HG03342 (cell line): ENCODE measurements at regions not wholly inside any gene's neighbourhood (a gene's known extent, or its start where the extent isn't known, plus 50 kb on each side); places are given as distances from the start of the nearest gene placed in this dataset.
"Not testable (repeated sequence)": the region's sequence is repeated elsewhere in the genome, so short reads cannot be mapped to it uniquely, and the experiment has no call there.

ENCODE experiments used
- ATAC-seq: cut with Tn5 transposase; IDR thresholded peaks from one replicate; pipeline ENCODE4 v1.9.1; 2021; ENCODE audit warnings: mild to moderate bottlenecking, moderate library complexity; ENCODE audit not compliant: unreplicated experiment

DNA sequence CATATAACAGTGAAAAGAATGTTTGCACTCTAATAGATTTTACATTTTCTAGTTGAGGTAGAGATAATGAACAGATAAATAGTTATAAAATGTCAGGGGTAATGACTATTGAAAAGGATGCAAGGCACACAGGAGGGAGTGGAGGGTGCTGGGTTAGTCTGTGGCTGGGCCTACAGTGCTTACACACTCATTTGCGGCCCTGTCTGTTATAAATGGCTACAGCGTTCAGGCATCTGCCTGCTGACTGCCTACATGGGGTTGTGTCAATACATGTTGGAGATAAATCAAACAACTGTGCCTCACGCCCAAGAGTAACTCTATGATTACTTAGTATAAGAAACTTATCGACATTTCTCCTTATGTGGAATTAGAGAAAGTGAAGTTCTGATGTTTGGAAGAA, 313.3 kb downstream of the ACTR3B start:
- no peak for ATAC-seq

DNA sequence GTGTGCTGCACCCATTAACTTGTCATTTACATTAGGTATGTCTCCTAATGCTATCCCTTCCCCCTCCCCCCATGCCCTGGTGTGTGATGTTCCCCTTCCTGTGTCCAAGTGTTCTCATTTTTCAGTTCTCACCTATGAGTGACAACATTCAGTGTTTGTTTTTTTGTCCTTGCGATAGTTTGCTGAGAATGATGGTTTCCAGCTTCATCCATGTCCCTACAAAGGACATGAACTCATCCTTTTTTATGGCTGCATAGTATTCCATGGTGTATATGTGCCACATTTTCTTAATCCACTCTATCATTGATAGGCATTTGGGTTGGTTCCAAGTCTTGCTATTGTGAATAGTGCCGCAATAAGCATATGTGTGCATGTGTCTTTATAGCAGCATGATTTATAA, 316.7 kb downstream of the ACTR3B start:
- not testable (repeated sequence) for ATAC-seq

DNA sequence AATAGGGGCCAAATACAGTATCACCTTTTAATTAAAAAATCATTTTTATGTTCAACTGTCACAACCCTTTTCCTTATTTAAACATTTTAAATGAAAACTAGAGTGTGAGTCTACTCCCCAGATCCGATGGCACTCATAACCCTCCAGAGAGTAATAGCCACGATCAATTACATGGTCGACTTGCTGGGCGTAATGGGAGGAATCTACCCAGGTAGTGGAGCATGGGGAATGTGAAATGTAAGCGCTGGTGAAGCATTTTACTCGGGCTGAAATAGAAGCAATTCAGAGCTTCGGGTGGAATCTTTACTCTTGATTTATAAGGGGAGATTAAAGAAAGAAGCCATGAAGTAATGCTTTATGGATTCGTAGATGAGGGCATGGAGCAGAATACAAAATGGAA, 321.9 kb downstream of the ACTR3B start:
- no peak for ATAC-seq

DNA sequence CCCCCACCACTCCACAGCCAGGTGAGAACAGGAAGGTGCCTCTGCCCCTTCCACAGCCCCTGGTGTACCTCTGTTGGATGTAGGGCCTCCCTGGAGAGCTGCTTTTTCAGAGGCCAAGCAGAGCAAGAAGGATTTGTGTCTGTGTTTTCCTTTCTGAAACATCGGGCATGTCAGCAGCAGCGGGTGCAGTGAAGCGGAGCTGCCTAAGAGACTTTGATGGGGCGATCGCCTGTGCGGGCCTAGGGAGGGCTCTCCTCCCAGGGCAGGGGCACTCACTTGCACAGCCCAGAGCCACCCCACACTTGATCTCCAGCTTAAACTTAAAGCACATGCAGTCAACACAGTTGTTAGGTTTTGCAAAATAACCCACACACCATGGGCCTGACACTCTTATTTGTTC, 324.7 kb downstream of the ACTR3B start:
- ATAC-seq, result no peak

DNA sequence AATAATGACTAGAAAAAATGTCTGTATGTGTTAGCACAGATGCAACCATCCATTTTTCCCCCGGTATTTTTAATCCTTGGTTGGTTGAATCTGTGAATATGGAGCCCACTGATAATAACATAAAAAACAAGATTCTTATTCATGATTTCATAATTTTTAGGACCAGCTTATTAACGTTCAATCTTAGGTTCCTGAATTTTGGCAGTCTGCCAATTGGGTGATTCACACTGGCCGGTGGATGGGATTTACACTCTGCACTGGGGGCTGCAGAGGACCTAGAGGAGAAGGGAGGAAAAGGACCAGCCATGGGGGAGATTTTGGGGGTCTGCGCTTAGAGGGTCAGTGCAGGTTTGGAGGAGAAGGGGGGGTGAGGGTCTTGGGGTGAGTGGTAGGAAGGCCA, 327.9 kb downstream of the ACTR3B start:
- ATAC-seq, result no peak

DNA sequence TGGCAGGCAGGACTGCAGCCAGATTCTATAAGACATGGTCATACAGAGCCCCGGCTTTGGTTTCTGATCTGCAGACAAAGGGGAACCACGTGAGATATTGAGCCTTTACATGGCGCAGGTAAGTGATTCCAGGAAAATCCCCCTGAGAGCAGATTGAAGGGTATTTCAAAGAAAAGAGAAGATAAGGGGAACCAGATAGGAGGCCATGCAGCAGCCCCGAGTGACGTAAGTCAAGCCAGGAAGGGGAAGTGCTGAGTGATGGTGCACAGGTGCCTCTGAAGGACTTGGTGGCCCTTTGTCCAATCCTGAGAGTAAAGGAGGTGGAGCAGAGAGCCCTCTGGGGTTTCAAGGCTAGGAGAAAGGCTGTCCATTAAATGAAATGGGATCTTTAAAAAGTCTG, 329.0 kb downstream of the ACTR3B start:
- no peak for ATAC-seq

DNA sequence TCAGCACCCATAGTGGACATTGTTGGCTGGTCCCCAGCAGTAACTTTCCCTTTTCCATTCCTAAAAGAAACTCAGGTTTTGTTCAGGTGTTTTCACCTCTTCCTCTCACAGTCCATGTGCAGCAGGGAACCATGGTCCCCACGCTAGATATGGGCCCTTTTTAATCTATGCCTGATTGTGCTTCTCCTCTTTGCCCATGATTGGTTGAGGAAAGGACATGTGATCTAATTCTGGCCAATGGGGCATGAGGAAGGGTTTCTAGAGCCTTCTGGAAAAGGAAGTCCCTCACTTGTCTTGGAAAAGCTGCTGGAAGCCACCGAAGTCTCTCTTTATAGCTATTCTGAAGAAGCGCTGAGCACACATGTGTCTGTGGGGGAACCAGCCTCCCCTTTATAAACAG, 330.7 kb downstream of the ACTR3B start:
- no peak for ATAC-seq

DNA sequence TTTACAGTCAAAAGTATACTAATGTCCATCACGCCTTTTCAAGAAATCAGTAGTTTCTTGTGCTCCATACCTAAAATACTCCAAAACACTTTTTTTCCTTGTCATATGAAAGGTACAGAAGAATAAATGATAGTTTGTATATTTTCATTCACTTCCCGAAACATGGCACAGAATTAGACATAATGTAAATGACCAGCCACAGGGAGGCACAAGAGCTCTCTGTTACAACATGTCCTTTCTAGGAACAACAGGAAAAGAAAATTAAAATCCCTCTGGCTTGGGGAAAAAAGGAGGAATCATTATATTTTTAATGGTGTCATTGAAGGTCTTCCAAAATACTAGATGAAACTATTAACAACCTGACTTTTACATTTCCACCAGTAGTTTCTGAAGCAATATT, 331.2 kb downstream of the ACTR3B start:
- ATAC-seq, result no peak

DNA sequence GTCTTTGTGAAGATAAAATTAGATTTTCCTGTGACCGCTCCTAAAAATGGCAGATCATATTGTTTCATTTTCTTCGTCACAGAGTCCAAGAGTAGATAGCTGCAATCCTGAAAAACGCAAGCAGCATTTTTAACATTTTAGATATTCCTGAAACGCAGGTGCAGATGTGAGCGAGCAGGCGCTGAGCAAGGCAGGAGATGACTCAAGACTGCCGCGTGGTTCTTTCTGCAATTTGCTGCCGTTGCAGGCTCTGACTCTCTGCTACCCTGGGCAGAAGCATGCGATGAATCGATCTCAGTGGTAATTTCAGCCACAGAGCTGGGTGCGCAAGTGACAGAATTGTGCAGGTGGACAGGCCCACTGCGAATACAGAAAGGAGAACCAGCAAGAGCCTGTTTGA, 331.9 kb downstream of the ACTR3B start:
- no peak for ATAC-seq

DNA sequence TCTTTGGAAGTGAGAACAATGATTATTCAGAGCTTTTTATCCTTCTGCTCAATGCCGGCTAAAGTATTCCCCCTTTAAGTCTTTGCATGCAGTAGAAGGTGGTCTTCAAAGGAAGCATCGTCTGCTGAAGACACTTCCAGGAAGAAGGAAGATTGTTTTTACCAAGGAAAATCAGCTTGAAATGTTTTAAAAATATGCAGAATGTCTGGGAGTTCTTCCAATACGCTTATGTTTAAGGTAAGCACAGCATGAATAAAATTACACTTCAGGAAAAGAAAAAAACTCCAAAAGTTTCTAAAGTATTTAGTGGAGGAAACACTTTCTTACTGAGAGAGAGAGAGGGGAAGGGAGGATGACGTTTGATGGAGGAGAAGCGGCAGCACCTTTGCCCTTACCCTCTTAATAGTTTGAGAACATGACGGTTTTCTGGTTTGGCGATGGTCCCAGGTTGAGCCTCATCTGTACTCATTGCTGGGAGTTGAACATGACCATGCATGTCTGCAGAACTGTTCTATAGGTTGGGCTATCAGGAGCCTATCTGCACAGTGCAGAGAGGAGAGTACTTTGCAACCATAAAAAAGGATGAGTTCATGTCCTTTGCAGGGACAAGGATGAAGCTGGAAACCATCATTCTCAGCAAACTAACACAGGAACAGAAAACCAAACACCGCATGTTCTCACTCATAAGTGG, 338.1 kb downstream of the ACTR3B start:
- no peak for ATAC-seq

DNA sequence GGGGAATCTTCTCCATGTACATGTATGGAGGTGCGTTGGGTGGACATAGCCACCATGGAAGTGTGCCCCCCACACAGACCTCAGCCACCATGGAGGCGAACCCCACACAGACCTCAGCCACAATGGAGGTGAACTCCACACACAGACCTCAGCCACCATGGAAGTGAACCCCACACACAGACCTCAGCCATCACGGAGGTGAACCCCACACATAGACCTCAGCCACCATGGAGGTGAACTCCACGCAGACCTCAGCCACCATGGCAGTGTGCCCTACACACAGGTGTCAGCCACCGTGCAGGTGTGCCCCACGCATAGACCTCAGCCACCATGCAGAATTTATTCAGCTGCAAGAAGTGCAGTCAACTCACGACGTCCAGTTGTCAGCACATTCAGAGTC, 339.7 kb downstream of the ACTR3B start:
- ATAC-seq, result no peak

DNA sequence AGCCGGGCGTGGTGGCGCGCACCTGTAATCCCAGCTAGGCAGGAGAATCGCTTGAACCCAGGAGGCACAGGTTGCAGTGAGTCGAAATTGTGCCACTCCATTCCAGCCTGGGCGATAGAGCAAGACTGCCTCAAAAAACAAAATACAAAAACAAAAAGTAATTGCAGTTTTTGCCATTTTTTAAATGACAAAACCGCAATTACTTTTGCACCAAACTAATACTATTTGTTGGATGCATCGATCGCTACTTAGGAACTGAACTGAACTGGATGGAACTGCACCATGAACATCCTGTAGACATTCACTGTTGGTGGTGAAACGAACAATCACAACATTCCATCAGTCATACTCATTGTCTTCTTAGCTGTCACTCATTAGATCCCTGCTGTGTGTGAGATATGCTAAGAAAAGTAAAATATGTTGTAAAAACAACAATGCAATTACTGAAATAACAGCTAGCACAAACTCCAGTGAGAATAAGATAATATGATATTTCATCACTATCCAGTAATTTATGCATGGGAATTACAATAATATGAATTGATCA, 341.2 kb downstream of the ACTR3B start:
- no peak for ATAC-seq

DNA sequence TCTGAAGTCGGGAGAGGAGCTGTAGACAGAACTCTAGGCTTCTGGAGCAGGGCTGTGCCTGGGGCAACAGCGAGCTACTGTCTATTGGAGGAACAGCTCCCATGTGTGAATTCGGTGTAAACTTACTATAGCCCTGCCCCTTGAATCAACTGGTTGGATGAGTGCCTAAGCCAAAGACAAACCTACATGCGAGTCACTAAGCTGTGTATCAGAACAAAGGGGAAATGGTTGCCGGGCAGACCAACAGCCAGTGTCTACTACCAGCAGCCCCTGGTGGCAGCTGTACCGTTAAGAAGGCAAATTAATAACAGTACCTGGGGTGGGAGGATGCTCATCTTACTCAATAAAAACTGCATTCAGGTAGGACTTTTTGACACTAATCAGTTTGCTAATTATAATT, 343.6 kb downstream of the ACTR3B start:
- no peak for ATAC-seq

DNA sequence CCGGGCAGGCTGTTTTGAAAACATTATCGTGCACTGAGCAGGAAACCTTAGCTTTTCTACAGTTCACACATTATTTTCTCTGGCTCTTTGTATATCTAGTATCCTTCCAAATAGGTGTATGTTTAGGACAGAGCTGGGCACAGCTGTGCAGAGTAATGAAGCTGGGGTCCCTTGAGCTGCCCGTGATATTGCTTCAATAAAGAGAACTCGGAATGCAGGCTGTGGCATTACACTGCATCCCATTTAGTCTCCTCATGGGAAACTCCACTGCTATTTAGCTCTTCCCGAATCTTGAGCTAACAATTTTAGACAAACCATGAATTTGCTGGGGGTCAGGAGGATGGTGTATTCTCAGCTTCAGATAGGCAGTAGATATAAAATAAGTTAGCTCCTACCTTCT, 348.3 kb downstream of the ACTR3B start:
- ATAC-seq, result no peak

DNA sequence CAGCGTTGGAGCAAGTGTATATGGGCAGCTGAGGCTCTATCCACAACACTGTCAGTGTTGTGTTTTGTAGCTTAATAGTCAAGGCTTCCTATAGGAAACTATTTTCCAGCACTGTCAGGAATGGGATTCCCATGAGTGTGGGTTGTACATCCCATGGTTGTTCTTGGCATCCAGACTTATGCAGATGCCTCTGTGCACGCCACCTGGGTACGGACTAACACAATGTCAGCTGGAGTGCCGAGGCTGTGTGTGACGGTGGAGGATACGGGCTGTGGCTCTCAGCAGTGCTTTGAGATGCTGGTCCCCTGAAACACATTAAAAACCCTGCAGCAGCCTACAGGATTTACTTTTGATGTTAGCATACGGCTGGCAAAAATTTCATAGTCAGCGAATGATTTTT, 350.0 kb downstream of the ACTR3B start:
- no peak for ATAC-seq

DNA sequence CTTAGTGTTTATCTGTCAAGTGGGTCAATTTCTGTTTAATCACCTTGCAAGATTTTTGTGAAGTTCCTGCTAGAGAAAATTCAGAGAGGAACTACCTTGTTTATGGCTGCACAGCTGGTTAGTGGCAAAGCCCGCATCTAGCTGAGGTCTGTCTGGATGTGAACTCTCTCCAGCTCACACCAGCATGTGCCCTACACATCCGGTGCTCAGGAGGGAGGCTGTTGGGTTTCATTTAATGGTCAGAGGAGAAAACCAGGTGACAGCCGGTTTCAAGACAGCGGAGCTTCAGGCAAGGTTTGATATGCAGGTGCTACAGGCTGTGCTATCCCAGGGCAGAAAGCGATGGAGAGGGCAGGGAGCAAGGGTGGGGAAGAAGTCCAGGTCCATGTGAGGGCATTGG, 351.1 kb downstream of the ACTR3B start:
- no peak for ATAC-seq

DNA sequence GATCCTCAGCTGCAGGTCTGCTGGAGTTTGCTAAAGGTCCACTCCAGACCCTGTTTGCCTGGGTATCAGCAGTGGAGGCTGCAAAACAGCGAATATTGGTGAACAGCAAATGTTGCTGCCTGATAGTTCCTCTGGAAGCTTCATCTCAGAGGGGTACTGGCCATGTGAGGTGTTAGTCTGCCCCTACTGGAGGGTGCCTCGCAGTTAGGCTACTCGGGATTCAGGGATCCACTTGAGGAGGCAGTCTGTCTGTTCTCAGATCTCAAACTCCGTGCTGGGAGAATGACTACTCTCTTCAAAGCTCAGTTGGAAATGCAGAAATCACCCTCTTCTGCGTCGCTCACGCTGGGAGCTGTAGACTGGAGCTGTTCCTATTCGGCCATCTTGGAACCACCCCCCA, 362.7 kb downstream of the ACTR3B start:
- ATAC-seq, result not testable (repeated sequence)

DNA sequence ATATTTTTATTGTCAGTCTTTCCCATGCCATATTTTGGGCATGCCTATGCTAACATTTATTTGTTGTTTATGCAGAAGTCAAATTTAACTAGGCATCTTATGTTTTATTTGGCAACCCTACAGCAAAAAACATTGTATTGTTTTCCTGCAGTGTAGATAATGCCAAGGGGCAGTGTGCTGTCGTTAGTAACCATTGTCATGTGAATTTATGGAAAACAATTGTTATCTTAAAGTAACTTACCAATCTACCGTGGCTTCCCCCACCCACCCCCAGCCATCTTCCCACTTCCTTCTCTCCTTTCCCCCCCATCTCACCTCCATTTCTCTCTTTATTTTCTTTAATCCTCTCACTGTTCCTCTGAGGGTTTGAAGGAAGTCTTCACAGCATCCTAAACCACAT, 370.5 kb downstream of the ACTR3B start:
- no peak for ATAC-seq

DNA sequence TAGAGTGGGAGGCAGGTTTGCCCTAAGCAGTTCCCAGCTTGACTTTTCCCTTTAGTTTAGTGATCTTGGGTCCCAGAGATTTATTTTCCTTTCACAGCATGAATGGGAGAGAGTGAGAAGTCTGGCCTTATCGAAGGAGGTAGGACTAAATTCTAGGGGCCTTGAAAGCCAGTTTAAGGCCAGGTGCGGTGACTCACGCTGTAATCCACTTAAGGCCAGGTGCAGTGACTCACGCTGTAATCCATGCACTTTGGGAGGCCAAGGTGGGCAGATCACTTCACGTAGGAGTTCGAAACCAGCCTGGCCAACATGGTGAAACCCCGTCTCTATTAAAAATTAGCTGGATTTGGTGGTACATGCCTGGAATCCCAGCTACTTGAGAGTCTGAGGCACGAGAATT, 392.2 kb downstream of the ACTR3B start:
- ATAC-seq, result no peak

DNA sequence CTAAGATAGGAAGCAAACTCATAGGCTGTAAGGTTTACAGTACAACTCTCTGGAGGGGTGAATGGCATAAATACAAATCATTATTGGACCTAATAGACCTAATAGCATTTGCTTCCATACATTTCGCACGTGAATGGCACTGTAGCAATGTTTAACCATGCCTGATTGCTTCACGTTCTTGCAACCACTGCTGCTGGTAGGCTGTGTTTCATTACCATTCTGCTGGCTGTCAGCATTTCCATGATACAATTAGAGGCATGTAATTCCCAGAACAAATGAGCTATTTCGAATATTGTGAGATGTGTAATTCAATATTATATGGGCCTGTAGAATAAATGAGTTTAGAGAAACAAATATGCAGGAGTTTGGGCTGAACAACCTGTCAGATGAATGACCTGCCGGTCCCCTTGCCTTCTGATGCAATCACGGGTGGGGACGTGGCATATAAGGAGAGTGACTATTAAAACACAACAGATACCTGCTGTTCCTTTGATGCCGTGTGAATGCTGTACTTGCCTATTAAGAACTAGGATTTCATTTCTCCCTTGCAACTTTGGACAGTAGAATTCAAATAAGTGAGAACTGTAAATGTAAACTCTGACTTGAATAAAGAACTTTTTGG, 393.4 kb downstream of the ACTR3B start:
- no peak for ATAC-seq

DNA sequence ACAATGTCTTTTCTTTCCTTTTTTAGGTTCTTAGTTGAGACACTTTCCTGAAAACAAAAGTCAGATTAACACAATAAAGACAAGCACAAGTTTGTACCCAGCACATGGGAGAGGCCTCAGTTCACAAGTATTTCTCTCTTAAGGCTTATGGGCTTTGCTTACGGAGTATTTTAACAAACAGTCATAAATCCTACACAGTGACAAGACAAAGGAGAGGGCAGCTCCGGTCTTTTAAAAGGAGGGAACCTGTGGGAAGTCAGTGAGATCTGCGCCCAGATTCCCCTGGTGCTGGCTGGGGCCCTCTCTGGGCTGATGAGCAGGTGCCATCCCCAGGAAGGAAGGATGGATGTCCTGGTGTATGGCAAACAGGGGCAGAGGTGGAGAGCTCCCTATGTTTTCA, 398.6 kb downstream of the ACTR3B start:
- no peak for ATAC-seq

DNA sequence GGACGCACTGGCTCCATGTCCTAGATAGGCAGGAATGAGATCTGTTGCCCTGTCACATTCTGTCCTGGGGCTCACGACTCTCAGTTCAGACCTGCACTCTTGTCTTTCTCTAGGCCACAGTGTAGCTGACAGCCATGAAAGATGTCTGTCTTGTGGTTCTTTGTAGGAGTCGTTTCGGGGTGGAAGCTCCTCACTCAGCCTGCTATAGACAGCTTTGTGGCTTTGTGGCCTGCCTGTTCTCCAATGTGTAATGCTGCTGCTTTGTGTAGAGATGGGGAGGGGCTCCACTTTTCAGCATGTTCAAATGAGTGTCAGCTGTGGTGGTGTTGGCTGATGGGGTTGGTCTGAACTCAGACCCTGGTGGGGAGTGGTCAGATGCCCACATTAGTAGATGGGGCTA, 410.7 kb downstream of the ACTR3B start:
- no peak for ATAC-seq

DNA sequence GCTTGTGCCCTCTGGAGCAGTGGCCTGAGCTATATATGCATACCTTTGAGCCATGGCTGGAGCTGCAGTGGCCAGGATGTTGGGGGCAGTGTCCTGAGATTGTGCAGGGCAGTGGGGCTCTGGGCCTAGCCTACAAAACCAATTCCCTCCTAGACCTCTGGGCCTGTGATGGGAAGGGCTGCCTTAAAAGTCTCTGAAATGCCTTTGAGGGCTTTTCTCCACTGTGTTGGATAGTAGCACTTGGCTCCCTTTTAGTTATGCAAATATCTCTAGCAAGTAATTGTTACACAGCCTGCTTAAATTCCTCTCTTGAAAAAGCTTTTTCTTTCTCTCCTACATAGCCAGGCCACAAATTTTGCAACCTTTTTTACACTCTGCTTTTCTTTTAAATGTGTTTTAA, 426.4 kb downstream of the ACTR3B start:
- no peak for ATAC-seq
